Endodermal cell (in vitro differentiated cells): ENCODE measurements at regions not wholly inside any gene's neighbourhood (a gene's known extent, or its start where the extent isn't known, plus 50 kb on each side); places are given as distances from the start of the nearest gene placed in this dataset.

Experiments
- DNase-seq: peaks from one replicate; pipeline ENCODE4 v3.0.0-alpha.2; 2017
- H3K27ac ChIP-seq: 2 replicates; pipeline ENCODE4 v1.5.1; 2013; ENCODE audit warnings: mild to moderate bottlenecking, low read depth, low read length, moderate library complexity
- H3K27me3 ChIP-seq: 2 replicates; pipeline ENCODE4 v1.6.1; 2013; ENCODE audit warnings: mild to moderate bottlenecking, low read length, moderate library complexity; ENCODE audit not compliant: insufficient read depth, control insufficient read depth, poor library complexity, severe bottlenecking
- H3K36me3 ChIP-seq: 2 replicates; pipeline ENCODE4 v1.7.0; 2013; ENCODE audit warnings: mild to moderate bottlenecking, low read length, moderate library complexity; ENCODE audit not compliant: control insufficient read depth, insufficient read depth
- H3K4me1 ChIP-seq: one replicate; pipeline ENCODE4 v1.7.0; 2013; ENCODE audit warnings: low read length; ENCODE audit not compliant: control insufficient read depth, insufficient read depth
- H3K4me3 ChIP-seq: 2 replicates; pipeline ENCODE4 v1.5.1; 2013; ENCODE audit warnings: mild to moderate bottlenecking, low read length, moderate library complexity
- H3K9ac ChIP-seq: 2 replicates; pipeline ENCODE4 v1.6.1; 2013; ENCODE audit warnings: mild to moderate bottlenecking, low read length, moderate library complexity; ENCODE audit not compliant: poor library complexity, severe bottlenecking; ENCODE audit errors: extremely low read depth
- H3K9me3 ChIP-seq: 2 replicates; pipeline ENCODE4 v1.6.1; 2013; ENCODE audit warnings: mild to moderate bottlenecking, low read length, moderate library complexity; ENCODE audit not compliant: control insufficient read depth
- H3K27ac Mint-ChIP-seq: 2 replicates; pipeline ENCODE4 v1.8.0; 2020; ENCODE audit warnings: mixed read lengths
- H3K27me3 Mint-ChIP-seq: 2 replicates; pipeline ENCODE4 v1.8.0; 2021; ENCODE audit warnings: mild to moderate bottlenecking, mixed read lengths; ENCODE audit not compliant: insufficient read depth
- H3K36me3 Mint-ChIP-seq: 2 replicates; pipeline ENCODE4 v1.8.0; 2020; ENCODE audit warnings: low read depth, mixed read lengths
- H3K4me1 Mint-ChIP-seq: 2 replicates; pipeline ENCODE4 v1.8.0; 2020; ENCODE audit warnings: mixed read lengths
- H3K4me3 Mint-ChIP-seq: 2 replicates; pipeline ENCODE4 v1.8.0; 2020; ENCODE audit warnings: mild to moderate bottlenecking, moderate library complexity, mixed read lengths
- H3K9me3 Mint-ChIP-seq: 2 replicates; pipeline ENCODE4 v1.8.0; 2020; ENCODE audit warnings: mild to moderate bottlenecking, mixed read lengths
- WGBS, 2 experiments: methylation state at CpG; one replicate each; pipeline versions ENCODE4 v1.1.5 to v1.1.7; 2013; ENCODE audit warnings: missing lambda C conversion rate in 2 of 2, mixed read lengths in 1 of 2; ENCODE audit not compliant: insufficient coverage in 1 of 2, insufficient read length in 1 of 2; 5-methylcytosine and 5-hydroxymethylcytosine counted together
- TF ChIP-seq, protein P1 (sequence below): fragments of 200-600 bp; sonication (generic); conservative IDR thresholded peaks from 2 replicates; pipeline ENCODE4 v1.5.0; 2021; ENCODE audit warnings: antibody characterized with exemption, mild to moderate bottlenecking

DNA sequence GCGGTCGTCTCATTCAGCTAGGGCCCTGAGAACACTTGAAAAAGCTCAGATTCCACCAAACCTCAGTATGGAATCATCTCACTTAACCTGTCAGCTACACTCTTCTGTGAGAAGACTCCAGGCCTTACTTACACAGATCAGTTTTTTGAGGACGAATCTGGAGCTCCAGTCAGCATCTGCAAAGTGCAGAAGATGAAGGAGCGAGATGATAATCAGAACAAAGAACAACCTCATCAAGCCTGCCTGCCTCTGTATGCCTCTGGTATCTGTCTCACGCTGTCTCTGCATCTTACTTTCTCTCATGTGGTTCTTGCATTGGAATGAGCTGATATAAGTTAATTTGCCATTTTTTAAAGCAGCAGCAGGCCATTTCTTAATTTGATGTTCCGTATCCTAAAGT lies 444.1 kb upstream of the LRATD1 start:
- H3K9me3 ChIP-seq = no peaks in the 10 kb centered on the region
- no peaks in the 10 kb centered on the region for H3K27me3 ChIP-seq
- H3K4me1 Mint-ChIP-seq = peaks cover 5% of the 10 kb centered on the region
- H3K27ac Mint-ChIP-seq = no peak overlapping the region
- H3K4me1 ChIP-seq = no peaks in the 10 kb centered on the region
- DNase-seq = no peak
- no peak overlapping the region for H3K4me3 ChIP-seq
- H3K36me3 Mint-ChIP-seq = no peaks in the 10 kb centered on the region
- WGBS, 2 experiments = 90 to 91% methylated on average over 2 to 6 of the region's 6 CpGs
- no peaks in the 10 kb centered on the region for H3K9me3 Mint-ChIP-seq
- H3K36me3 ChIP-seq = no peaks in the 10 kb centered on the region
- no peak overlapping the region for H3K27ac ChIP-seq
- TF ChIP-seq, protein P1, sequence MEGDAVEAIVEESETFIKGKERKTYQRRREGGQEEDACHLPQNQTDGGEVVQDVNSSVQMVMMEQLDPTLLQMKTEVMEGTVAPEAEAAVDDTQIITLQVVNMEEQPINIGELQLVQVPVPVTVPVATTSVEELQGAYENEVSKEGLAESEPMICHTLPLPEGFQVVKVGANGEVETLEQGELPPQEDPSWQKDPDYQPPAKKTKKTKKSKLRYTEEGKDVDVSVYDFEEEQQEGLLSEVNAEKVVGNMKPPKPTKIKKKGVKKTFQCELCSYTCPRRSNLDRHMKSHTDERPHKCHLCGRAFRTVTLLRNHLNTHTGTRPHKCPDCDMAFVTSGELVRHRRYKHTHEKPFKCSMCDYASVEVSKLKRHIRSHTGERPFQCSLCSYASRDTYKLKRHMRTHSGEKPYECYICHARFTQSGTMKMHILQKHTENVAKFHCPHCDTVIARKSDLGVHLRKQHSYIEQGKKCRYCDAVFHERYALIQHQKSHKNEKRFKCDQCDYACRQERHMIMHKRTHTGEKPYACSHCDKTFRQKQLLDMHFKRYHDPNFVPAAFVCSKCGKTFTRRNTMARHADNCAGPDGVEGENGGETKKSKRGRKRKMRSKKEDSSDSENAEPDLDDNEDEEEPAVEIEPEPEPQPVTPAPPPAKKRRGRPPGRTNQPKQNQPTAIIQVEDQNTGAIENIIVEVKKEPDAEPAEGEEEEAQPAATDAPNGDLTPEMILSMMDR = no peak
- no peak overlapping the region for H3K9ac ChIP-seq
- H3K4me3 Mint-ChIP-seq = no peak overlapping the region
- H3K27me3 Mint-ChIP-seq = no peaks in the 10 kb centered on the region

GRCh38 chr2:14189929-14190328 lies 442.6 kb upstream of the LRATD1 start:
- H3K9me3 Mint-ChIP-seq = no peaks in the 10 kb centered on the region
- no peak overlapping the region for H3K27ac ChIP-seq
- H3K4me3 Mint-ChIP-seq = no peak overlapping the region
- H3K4me1 Mint-ChIP-seq = peaks cover 18% of the 10 kb centered on the region
- H3K27me3 Mint-ChIP-seq = no peaks in the 10 kb centered on the region
- DNase-seq = no peak
- H3K9ac ChIP-seq = no peak overlapping the region
- H3K36me3 ChIP-seq = no peaks in the 10 kb centered on the region
- no peak overlapping the region for H3K4me3 ChIP-seq
- no peak overlapping the region for H3K27ac Mint-ChIP-seq
- TF ChIP-seq, protein P1 = no peak
- no peaks in the 10 kb centered on the region for H3K4me1 ChIP-seq
- no peaks in the 10 kb centered on the region for H3K36me3 Mint-ChIP-seq
- WGBS, 2 experiments = 86 to 90% methylated on average over 1 to 2 of the region's 2 CpGs
- H3K27me3 ChIP-seq = no peaks in the 10 kb centered on the region
- H3K9me3 ChIP-seq = no peaks in the 10 kb centered on the region

DNA sequence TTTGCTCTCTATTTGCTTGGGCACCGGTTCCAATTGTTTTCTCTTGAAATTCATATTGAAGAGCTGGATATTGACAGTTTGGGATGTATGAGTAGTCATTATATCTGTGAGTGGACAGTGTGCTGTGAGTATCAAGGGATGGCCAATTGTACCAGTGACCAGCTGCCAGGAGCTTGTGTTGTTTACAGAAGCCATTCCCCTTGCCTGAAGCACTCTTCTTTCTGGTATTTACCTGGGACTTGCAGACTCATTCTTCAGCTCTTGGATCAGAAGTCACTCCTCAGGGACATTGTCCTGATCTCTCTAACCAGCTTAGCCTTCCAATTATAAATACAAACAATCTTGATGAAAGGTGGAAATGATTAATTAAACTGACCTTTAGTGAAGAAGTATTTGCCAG lies 438.3 kb upstream of the LRATD1 start:
- no peaks in the 10 kb centered on the region for H3K27me3 Mint-ChIP-seq
- no peaks in the 10 kb centered on the region for H3K27me3 ChIP-seq
- H3K4me1 Mint-ChIP-seq = peaks cover 26% of the 10 kb centered on the region
- H3K9me3 Mint-ChIP-seq = no peaks in the 10 kb centered on the region
- no peak overlapping the region for H3K4me3 ChIP-seq
- no peaks in the 10 kb centered on the region for H3K4me1 ChIP-seq
- H3K27ac ChIP-seq = no peak overlapping the region
- no peaks in the 10 kb centered on the region for H3K9me3 ChIP-seq
- H3K9ac ChIP-seq = no peak overlapping the region
- 96% methylated on average over 1 of the region's 1 CpG; no CpG with 5 or more reads in 1 of the 2 experiments for WGBS, 2 experiments
- TF ChIP-seq, protein P1 = no peak
- H3K36me3 Mint-ChIP-seq = no peaks in the 10 kb centered on the region
- no peak overlapping the region for H3K4me3 Mint-ChIP-seq
- DNase-seq = no peak
- H3K27ac Mint-ChIP-seq = peak overlapping the region; percentile 67
- H3K36me3 ChIP-seq = no peaks in the 10 kb centered on the region
